ENCODE measurements at regions not wholly inside any gene's neighbourhood (a gene's known extent, or its start where the extent isn't known, plus 50 kb on each side); places are given as distances from the start of the nearest gene placed in this dataset.

DNA sequence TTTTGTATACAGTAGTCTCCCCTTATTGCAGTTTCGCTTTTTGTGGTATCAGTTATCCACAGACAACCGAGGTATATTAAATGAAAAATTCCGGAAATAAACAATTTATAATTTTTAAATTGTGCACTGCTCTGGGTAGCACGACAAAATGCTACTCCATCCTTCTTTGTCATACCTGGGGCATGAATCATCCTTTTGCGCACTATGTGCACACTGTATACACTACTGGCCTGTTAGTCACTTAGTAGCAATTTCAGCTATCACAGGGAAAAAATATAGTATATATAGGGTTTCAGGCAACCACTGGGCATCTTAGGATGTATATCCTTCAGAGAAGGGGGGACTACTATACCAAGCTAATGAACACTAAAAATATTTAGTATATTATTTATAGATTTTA, 198.8 kb upstream of the FAT4 start:
- no peaks in the 10 kb centered on the region for H3K9me3 Mint-ChIP-seq
- TF ChIP-seq, protein P1, sequence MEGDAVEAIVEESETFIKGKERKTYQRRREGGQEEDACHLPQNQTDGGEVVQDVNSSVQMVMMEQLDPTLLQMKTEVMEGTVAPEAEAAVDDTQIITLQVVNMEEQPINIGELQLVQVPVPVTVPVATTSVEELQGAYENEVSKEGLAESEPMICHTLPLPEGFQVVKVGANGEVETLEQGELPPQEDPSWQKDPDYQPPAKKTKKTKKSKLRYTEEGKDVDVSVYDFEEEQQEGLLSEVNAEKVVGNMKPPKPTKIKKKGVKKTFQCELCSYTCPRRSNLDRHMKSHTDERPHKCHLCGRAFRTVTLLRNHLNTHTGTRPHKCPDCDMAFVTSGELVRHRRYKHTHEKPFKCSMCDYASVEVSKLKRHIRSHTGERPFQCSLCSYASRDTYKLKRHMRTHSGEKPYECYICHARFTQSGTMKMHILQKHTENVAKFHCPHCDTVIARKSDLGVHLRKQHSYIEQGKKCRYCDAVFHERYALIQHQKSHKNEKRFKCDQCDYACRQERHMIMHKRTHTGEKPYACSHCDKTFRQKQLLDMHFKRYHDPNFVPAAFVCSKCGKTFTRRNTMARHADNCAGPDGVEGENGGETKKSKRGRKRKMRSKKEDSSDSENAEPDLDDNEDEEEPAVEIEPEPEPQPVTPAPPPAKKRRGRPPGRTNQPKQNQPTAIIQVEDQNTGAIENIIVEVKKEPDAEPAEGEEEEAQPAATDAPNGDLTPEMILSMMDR (IDR thresholded peaks at IDR 0.05; ENCODE audit: unreplicated experiment in 3 of 3): no peak
- no peaks in the 10 kb centered on the region for H3K4me1 Mint-ChIP-seq
- H3K27ac Mint-ChIP-seq: no peak overlapping the region
- no peak overlapping the region for H3K4me3 Mint-ChIP-seq
- peaks cover 4% of the 10 kb centered on the region for H3K27me3 Mint-ChIP-seq (ENCODE audit: low read depth)
- H3K36me3 Mint-ChIP-seq (ENCODE audit: low read depth): no peaks in the 10 kb centered on the region

DNA sequence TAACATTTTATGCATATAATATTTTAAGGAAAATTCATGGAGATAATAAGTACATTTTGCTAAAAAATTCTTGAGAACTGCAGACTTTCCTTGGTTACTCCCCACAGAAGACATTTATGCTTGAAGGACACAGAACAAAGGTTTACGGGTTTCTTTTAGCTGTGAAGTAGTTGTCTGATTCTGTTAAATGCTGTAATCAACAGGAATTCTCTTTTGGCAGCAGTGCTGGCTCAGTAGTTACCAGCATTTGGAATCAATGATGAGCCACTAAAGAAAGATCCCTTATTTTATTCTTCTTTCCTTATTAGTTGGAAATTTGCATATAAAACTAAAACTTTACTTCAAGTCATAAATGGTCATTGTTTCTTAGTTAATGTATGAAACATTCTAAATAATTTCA, 199.3 kb upstream of the FAT4 start:
- peaks cover 4% of the 10 kb centered on the region for H3K27me3 Mint-ChIP-seq (ENCODE audit: low read depth)
- no peaks in the 10 kb centered on the region for H3K36me3 Mint-ChIP-seq (ENCODE audit: low read depth)
- TF ChIP-seq, protein P1 (IDR thresholded peaks at IDR 0.05; ENCODE audit: unreplicated experiment in 3 of 3): no peak
- H3K4me1 Mint-ChIP-seq: no peaks in the 10 kb centered on the region
- no peak overlapping the region for H3K27ac Mint-ChIP-seq
- no peak overlapping the region for H3K4me3 Mint-ChIP-seq
- no peaks in the 10 kb centered on the region for H3K9me3 Mint-ChIP-seq

DNA sequence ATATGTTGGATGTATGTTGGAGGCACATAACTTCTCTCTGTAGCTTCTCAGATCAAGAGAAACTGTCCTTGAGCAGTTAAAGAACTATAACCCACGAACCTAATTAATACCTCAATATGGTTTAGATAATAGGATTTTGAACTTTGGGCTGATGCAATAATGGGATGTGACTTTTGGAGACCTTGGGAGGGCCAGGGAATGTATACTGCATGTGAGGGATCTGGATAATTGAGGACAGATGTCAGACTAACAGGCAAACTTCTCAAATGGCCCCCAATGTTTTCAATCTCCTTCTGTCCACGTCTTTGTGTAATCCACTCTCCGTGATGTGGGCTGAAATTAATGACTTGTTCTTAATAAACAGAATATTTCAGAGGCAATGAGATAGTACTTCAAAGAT, 202.2 kb upstream of the FAT4 start:
- no peak overlapping the region for H3K27ac Mint-ChIP-seq
- H3K4me1 Mint-ChIP-seq: no peaks in the 10 kb centered on the region
- H3K36me3 Mint-ChIP-seq (ENCODE audit: low read depth): no peaks in the 10 kb centered on the region
- no peaks in the 10 kb centered on the region for H3K9me3 Mint-ChIP-seq
- peaks cover 4% of the 10 kb centered on the region for H3K27me3 Mint-ChIP-seq (ENCODE audit: low read depth)
- no peak overlapping the region for H3K4me3 Mint-ChIP-seq
- TF ChIP-seq, protein P1 (IDR thresholded peaks at IDR 0.05; ENCODE audit: unreplicated experiment in 3 of 3): no peak

DNA sequence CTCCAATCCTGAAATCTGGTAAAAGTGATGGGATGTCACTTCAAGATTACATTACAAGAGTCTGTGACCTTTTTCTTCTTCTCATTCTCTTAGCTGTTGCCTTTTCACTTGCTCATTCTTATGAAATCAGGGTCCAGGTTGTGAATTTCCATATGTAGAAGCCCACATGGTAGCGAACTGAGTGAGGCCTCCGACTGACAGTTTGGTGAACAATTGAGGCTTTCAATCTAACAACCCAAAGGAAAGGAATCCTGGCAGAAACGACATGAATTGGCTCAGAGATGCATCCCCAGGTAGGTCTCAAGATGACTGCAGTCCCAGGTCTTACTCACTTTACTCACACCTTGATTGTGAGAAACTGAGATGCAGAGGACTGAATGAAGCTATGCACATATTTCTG, 203.4 kb upstream of the FAT4 start:
- no peak overlapping the region for H3K4me3 Mint-ChIP-seq
- no peaks in the 10 kb centered on the region for H3K9me3 Mint-ChIP-seq
- TF ChIP-seq, protein P1 (IDR thresholded peaks at IDR 0.05; ENCODE audit: unreplicated experiment in 3 of 3): no peak
- no peaks in the 10 kb centered on the region for H3K36me3 Mint-ChIP-seq (ENCODE audit: low read depth)
- H3K4me1 Mint-ChIP-seq: no peaks in the 10 kb centered on the region
- no peak overlapping the region for H3K27ac Mint-ChIP-seq
- peaks cover 4% of the 10 kb centered on the region for H3K27me3 Mint-ChIP-seq (ENCODE audit: low read depth)

DNA sequence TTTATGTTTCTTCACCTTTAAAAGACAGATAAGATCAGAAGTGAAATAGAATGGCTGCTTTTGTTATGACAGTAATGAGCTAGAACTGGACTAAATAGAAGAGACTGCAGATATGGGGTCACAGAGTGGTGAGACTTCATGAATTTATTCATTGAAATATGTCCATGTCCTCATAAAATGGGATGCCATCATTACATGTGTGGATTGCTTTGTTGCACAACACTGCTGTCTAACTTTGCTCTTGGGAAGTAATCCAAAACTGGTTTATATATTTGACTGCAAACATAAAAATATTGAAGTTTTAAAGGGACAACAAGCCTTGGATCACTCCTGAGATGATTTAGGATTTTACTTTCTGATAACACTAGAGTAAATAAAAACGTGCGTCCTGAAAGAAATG, 209.2 kb upstream of the FAT4 start:
- Mint-ChIP-seq H3K27me3 (ENCODE audit: low read depth) (no peaks in the 10 kb centered on the region), H3K4me1 (no peaks in the 10 kb centered on the region)

DNA sequence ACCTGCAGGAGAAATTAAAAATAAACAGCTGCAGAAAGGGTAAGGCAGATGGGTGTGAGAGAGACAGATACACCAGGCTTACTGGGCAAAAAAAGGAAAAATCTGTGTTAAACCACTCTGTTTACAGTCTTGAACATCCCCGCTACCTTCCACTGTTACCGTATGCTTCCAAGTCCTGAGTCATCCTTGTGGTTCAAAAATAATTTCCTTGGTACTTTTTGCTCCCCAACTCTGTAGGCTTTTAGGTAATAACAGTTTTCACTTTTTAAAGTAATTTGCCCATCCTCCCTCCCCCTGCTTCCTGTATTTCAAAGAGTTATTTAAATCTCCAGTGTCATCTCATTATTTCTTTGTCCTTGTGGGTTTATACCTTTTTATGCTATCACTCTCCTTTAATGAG, 210.1 kb upstream of the FAT4 start:
- no peak overlapping the region for H3K27ac Mint-ChIP-seq
- no peaks in the 10 kb centered on the region for H3K9me3 Mint-ChIP-seq

More for the DNA sequence above, 209.2 kb upstream of the FAT4 start:
- TF ChIP-seq, protein P1 (IDR thresholded peaks at IDR 0.05; ENCODE audit: unreplicated experiment in 3 of 3): no peak
- Mint-ChIP-seq H3K9me3 (no peaks in the 10 kb centered on the region), H3K36me3 (ENCODE audit: low read depth) (no peaks in the 10 kb centered on the region), H3K27ac (no peak overlapping the region), H3K4me3 (no peak overlapping the region)

More for the DNA sequence above, 210.1 kb upstream of the FAT4 start:
- TF ChIP-seq, protein P1 (IDR thresholded peaks at IDR 0.05; ENCODE audit: unreplicated experiment in 3 of 3): no peak
- H3K4me1 Mint-ChIP-seq: no peaks in the 10 kb centered on the region
- H3K36me3 Mint-ChIP-seq (ENCODE audit: low read depth): no peaks in the 10 kb centered on the region
- H3K27me3 Mint-ChIP-seq (ENCODE audit: low read depth): no peaks in the 10 kb centered on the region
- no peak overlapping the region for H3K4me3 Mint-ChIP-seq

Data from nephron (organoid).